ENCODE measurements at regions not wholly inside any gene's neighbourhood (a gene's known extent, or its start where the extent isn't known, plus 50 kb on each side); places are given as distances from the start of the nearest gene placed in this dataset.

DNA sequence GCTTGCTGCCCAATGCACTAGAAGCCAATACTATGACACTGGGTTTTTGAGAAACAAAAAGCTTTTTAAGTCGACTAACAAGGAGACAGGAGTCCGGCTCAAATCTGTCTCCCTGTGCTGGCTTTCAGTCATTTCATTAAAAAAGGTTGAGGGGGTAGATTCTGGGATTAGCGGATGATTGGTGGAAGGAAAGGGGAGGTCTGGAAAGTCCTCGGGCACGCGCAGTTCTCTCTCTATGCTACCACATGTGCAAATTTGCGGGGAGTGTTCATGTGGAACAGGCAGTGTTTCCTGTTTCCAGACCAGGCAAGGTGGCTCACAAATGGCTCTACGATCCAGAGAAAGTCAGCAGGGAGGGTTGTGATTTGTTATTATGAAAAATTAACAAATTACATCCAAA, 89.1 kb upstream of the TOX2 start:
- peak; percentile 37 for ATAC-seq (ENCODE audit: low read depth)
- Mint-ChIP-seq H3K36me3 (ENCODE audit: low read depth) (no peaks in the 10 kb centered on the region), H3K27ac (no peak overlapping the region), H3K4me1 (peaks cover 7% of the 10 kb centered on the region), H3K4me3 (peak overlapping the region; percentile 4), H3K9me3 (peaks cover 1% of the 10 kb centered on the region), H3K27me3 (peaks cover 9% of the 10 kb centered on the region)
- no peak for DNase-seq
- TF ChIP-seq, protein P1, sequence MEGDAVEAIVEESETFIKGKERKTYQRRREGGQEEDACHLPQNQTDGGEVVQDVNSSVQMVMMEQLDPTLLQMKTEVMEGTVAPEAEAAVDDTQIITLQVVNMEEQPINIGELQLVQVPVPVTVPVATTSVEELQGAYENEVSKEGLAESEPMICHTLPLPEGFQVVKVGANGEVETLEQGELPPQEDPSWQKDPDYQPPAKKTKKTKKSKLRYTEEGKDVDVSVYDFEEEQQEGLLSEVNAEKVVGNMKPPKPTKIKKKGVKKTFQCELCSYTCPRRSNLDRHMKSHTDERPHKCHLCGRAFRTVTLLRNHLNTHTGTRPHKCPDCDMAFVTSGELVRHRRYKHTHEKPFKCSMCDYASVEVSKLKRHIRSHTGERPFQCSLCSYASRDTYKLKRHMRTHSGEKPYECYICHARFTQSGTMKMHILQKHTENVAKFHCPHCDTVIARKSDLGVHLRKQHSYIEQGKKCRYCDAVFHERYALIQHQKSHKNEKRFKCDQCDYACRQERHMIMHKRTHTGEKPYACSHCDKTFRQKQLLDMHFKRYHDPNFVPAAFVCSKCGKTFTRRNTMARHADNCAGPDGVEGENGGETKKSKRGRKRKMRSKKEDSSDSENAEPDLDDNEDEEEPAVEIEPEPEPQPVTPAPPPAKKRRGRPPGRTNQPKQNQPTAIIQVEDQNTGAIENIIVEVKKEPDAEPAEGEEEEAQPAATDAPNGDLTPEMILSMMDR (IDR thresholded peaks at IDR 0.05): no peak
- CTCF ChIA-PET: no interaction called here
- POLR2A ChIA-PET: interaction anchor here (1.0 kb wide), 1 partner anchor 367 kb away, joined by 3 read pairs; no protein-coding TSS in a partner anchor
- intact Hi-C loops (cut with micrococcal nuclease): no loop called here

DNA sequence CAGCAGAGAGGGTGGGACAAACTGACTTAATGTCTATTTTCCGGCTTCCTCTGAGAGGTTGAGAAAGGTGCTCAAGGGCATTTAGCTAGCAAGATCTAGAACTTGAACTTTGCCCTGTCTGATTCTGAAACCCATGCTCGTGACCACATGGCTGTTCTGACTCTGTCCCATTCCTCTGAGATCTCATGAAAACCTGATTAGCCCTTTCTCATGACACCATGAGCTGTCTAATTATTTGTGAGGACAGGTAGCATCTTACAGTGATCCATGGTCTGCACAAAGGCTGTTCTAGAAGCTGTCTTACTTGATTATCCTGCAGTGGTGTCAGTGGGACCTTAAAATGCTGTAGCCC, 89.6 kb upstream of the TOX2 start:
- H3K27me3 Mint-ChIP-seq: peaks cover 8% of the 10 kb centered on the region
- no peaks in the 10 kb centered on the region for H3K36me3 Mint-ChIP-seq (ENCODE audit: low read depth)
- no peaks in the 10 kb centered on the region for H3K9me3 Mint-ChIP-seq
- no peak overlapping the region for H3K4me3 Mint-ChIP-seq
- peaks cover 7% of the 10 kb centered on the region for H3K4me1 Mint-ChIP-seq
- intact Hi-C loops (cut with micrococcal nuclease): no loop called here
- TF ChIP-seq, protein P1 (IDR thresholded peaks at IDR 0.05): no peak
- no peak overlapping the region for H3K27ac Mint-ChIP-seq
- DNase-seq (no peak), ATAC-seq (ENCODE audit: low read depth) (no peak)
- ChIA-PET CTCF (no interaction called here), POLR2A (interaction anchor here (1.0 kb wide), 1 partner anchor 367 kb away, joined by 3 read pairs; no protein-coding TSS in a partner anchor)

DNA sequence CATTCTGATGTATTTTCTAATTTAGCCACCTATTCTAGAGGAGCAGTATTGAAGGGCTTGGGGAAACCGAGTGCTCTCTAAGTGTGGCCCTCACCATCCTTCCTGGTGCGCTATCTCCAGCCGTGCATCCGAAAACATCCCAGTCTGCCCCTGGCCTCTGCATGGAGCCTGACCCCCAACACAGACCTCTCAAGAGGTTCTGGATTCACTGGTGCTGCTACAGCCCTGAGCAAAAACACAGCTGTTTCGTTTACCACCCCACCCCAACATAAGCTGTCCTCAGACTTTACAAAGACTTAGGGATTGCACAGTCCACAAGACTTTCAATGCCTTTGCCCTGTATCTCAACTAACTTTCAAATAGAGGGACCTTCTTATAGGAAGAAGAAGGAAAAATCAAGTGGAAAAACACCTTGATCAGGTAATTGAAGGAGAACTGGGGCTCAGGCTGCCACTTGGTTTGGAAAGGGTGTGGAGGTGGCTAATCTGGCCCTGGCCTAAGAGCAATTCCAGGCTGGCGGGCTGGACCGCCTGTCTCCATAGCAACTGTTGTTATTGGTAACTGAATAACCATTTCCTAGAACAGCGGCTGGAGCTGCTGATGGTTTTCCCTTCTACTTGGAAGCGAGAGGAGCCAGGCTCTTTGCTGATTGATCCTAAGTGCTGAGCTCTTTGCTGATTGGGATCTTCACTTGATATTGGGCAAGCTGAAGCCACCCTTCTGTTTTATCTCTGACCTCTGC, 90.2 kb upstream of the TOX2 start:
- Mint-ChIP-seq H3K27me3 (peaks cover 8% of the 10 kb centered on the region), H3K36me3 (ENCODE audit: low read depth) (no peaks in the 10 kb centered on the region), H3K4me3 (no peak overlapping the region), H3K4me1 (peaks cover 7% of the 10 kb centered on the region), H3K9me3 (no peaks in the 10 kb centered on the region), H3K27ac (no peak overlapping the region)
- CTCF ChIA-PET: no interaction called here
- ATAC-seq (ENCODE audit: low read depth): no peak
- TF ChIP-seq, protein P1 (IDR thresholded peaks at IDR 0.05): no peak
- POLR2A ChIA-PET: no interaction called here
- no peak for DNase-seq
- intact Hi-C loops (cut with micrococcal nuclease): no loop called here

GRCh38 chr20:43821795-43822194, 92.9 kb upstream of the TOX2 start:
- Mint-ChIP-seq H3K27me3 (peaks cover 4% of the 10 kb centered on the region), H3K4me3 (no peak overlapping the region), H3K27ac (no peak overlapping the region), H3K4me1 (peaks cover 7% of the 10 kb centered on the region), H3K9me3 (no peaks in the 10 kb centered on the region), H3K36me3 (ENCODE audit: low read depth) (no peaks in the 10 kb centered on the region)
- ChIA-PET CTCF (no interaction called here), POLR2A (no interaction called here)
- DNase-seq (no peak), ATAC-seq (ENCODE audit: low read depth) (no peak)
- TF ChIP-seq, protein P1 (IDR thresholded peaks at IDR 0.05): no peak
- intact Hi-C loops (cut with micrococcal nuclease): no loop called here

- Mint-ChIP-seq H3K9me3 (no peaks in the 10 kb centered on the region), H3K27ac (no peak overlapping the region), H3K4me1 (peaks cover 6% of the 10 kb centered on the region), H3K4me3 (no peak overlapping the region), H3K27me3 (peaks cover 4% of the 10 kb centered on the region), H3K36me3 (ENCODE audit: low read depth) (no peaks in the 10 kb centered on the region)
- TF ChIP-seq, protein P1 (IDR thresholded peaks at IDR 0.05): no peak
- CTCF ChIA-PET: no interaction called here
- ATAC-seq (ENCODE audit: low read depth) (no peak), DNase-seq (no peak)
- intact Hi-C loops (cut with micrococcal nuclease): no loop called here
- POLR2A ChIA-PET: interaction anchor here (0.7 to 1.1 kb wide), 2 partner anchors 70 to 261 kb away, joined by 3 to 9 read pairs; no protein-coding TSS in a partner anchor
Observed at GRCh38 chr20:43820731-43821330, 93.8 kb upstream of the TOX2 start.

All from activated B cell treated with CpG ODN at 0.5 μM for 24 hours (primary cell).